ENCODE measurements at regions not wholly inside any gene's neighbourhood (a gene's known extent, or its start where the extent isn't known, plus 50 kb on each side); places are given as distances from the start of the nearest gene placed in this dataset.

- no peaks in the 10 kb centered on the region for H3K9me3 ChIP-seq (ENCODE audit: low read depth)
- TF ChIP-seq EZH2phosphoT487 (IDR thresholded peaks at IDR 0.05; ENCODE audit: low read depth, severe bottlenecking, unreplicated experiment) (no peak), CTCF (IDR thresholded peaks at IDR 0.05; ENCODE audit: poor library complexity) (peak; percentile 30)
- H3K27ac ChIP-seq: no peak overlapping the region
- H2AFZ ChIP-seq: no peak overlapping the region
- H3K79me2 ChIP-seq: no peaks in the 10 kb centered on the region
- 51% methylated on average over 4 of the region's 4 CpGs for WGBS (ENCODE audit: low lambda C conversion rate, missing lambda C conversion rate)
- H3K4me3 ChIP-seq: no peak overlapping the region
- no peaks in the 10 kb centered on the region for H3K4me1 ChIP-seq (ENCODE audit: insufficient read depth)
- H3K9me2 ChIP-seq (replicated peaks; ENCODE audit: insufficient read depth): no peaks in the 10 kb centered on the region
- no peaks in the 10 kb centered on the region for H3K36me3 ChIP-seq (replicated peaks; ENCODE audit: insufficient read depth, low read depth)
- no peaks in the 10 kb centered on the region for H3K27me3 ChIP-seq
- H3K4me2 ChIP-seq: no peak overlapping the region
- H4K20me1 ChIP-seq (ENCODE audit: insufficient read depth, poor library complexity, severe bottlenecking): no peaks in the 10 kb centered on the region
- no peak for DNase-seq (ENCODE audit: low spot score)
These were observed 1382.9 kb downstream of the FAM133A start for GRCh38 chrX:95056901-95057300.

GRCh38 chrX:95057341-95057740 is 1383.3 kb downstream of the FAM133A start:
- TF ChIP-seq EZH2 (IDR thresholded peaks at IDR 0.05; ENCODE audit: borderline replicate concordance) (no peak), EZH2phosphoT487 (IDR thresholded peaks at IDR 0.05; ENCODE audit: low read depth, severe bottlenecking, unreplicated experiment) (no peak), CTCF (IDR thresholded peaks at IDR 0.05; ENCODE audit: poor library complexity) (no peak)
- no peak for DNase-seq (ENCODE audit: low spot score)
- WGBS (ENCODE audit: low lambda C conversion rate, missing lambda C conversion rate): 59% methylated on average over 2 of the region's 2 CpGs

GRCh38 chrX:95058815-95059214 is 1384.8 kb downstream of the FAM133A start:
- 71% methylated on average over 1 of the region's 1 CpG for whole genome bisulfite sequencing (ENCODE audit: low lambda C conversion rate, missing lambda C conversion rate)
- no peak overlapping the region for H2AFZ ChIP-seq
- H3K4me2 ChIP-seq: no peak overlapping the region
- no peak overlapping the region for H3K27ac ChIP-seq
- H3K4me3 ChIP-seq: no peak overlapping the region
- H3K79me2 ChIP-seq: no peaks in the 10 kb centered on the region
- TF ChIP-seq EZH2phosphoT487 (IDR thresholded peaks at IDR 0.05; ENCODE audit: low read depth, severe bottlenecking, unreplicated experiment): no peak
- TF ChIP-seq EZH2 (IDR thresholded peaks at IDR 0.05; ENCODE audit: borderline replicate concordance): no peak
- no peak for TF ChIP-seq CTCF (IDR thresholded peaks at IDR 0.05; ENCODE audit: poor library complexity)
- H3K9me3 ChIP-seq (ENCODE audit: low read depth): no peaks in the 10 kb centered on the region
- H3K4me1 ChIP-seq (ENCODE audit: insufficient read depth): no peaks in the 10 kb centered on the region
- no peak for DNase-seq (ENCODE audit: low spot score)
- no peaks in the 10 kb centered on the region for H3K9me2 ChIP-seq (replicated peaks; ENCODE audit: insufficient read depth)
- H4K20me1 ChIP-seq (ENCODE audit: insufficient read depth, poor library complexity, severe bottlenecking): no peaks in the 10 kb centered on the region
- no peaks in the 10 kb centered on the region for H3K27me3 ChIP-seq
- no peaks in the 10 kb centered on the region for H3K36me3 ChIP-seq (replicated peaks; ENCODE audit: insufficient read depth, low read depth)

More at GRCh38 chrX:95057341-95057740, 1383.3 kb downstream of the FAM133A start:
- no peaks in the 10 kb centered on the region for H3K4me1 ChIP-seq (ENCODE audit: insufficient read depth)
- H3K79me2 ChIP-seq: no peaks in the 10 kb centered on the region
- H4K20me1 ChIP-seq (ENCODE audit: insufficient read depth, poor library complexity, severe bottlenecking): no peaks in the 10 kb centered on the region
- H3K27me3 ChIP-seq: no peaks in the 10 kb centered on the region
- H3K27ac ChIP-seq: no peak overlapping the region
- no peaks in the 10 kb centered on the region for H3K9me3 ChIP-seq (ENCODE audit: low read depth)
- H3K36me3 ChIP-seq (replicated peaks; ENCODE audit: insufficient read depth, low read depth): no peaks in the 10 kb centered on the region
- H2AFZ ChIP-seq: no peak overlapping the region
- H3K4me2 ChIP-seq: no peak overlapping the region
- no peak overlapping the region for H3K4me3 ChIP-seq
- H3K9me2 ChIP-seq (replicated peaks; ENCODE audit: insufficient read depth): no peaks in the 10 kb centered on the region

- Histone ChIP-seq H3K36me3 (replicated peaks; ENCODE audit: insufficient read depth, low read depth) (no peaks in the 10 kb centered on the region), H3K79me2 (no peaks in the 10 kb centered on the region), H3K27ac (no peak overlapping the region), H4K20me1 (ENCODE audit: insufficient read depth, poor library complexity, severe bottlenecking) (no peaks in the 10 kb centered on the region), H3K4me3 (no peak overlapping the region), H3K4me2 (no peak overlapping the region), H3K4me1 (ENCODE audit: insufficient read depth) (no peaks in the 10 kb centered on the region), H3K9me2 (replicated peaks; ENCODE audit: insufficient read depth) (no peaks in the 10 kb centered on the region), H3K27me3 (no peaks in the 10 kb centered on the region), H3K9me3 (ENCODE audit: low read depth) (no peaks in the 10 kb centered on the region), H2AFZ (no peak overlapping the region)
- DNase-seq (ENCODE audit: low spot score): no peak
- TF ChIP-seq EZH2phosphoT487 (IDR thresholded peaks at IDR 0.05; ENCODE audit: low read depth, severe bottlenecking, unreplicated experiment) (no peak), EZH2 (IDR thresholded peaks at IDR 0.05; ENCODE audit: borderline replicate concordance) (no peak), CTCF (IDR thresholded peaks at IDR 0.05; ENCODE audit: poor library complexity) (no peak)
- 78% methylated on average over 2 of the region's 2 CpGs for WGBS (ENCODE audit: low lambda C conversion rate, missing lambda C conversion rate)
These were observed 1385.9 kb downstream of the FAM133A start for GRCh38 chrX:95059909-95060308.

Measured in hepatocyte (in vitro differentiated cells).